Lung (tissue), 11 donors: ENCODE measurements at regions not wholly inside any gene's neighbourhood (a gene's known extent, or its start where the extent isn't known, plus 50 kb on each side); places are given as distances from the start of the nearest gene placed in this dataset.

Experiments
- ATAC-seq: fragments of 200-7000 bp; cut with Tn5 transposase; one replicate; pipeline ENCODE4 v1.9.1; 2020; ENCODE audit warnings: moderate number of reproducible peaks; ENCODE audit not compliant: insufficient read depth, low FRiP score
- DNase-seq, 3 donors: peaks; one replicate each; pipeline ENCODE4 v3.0.0-alpha.2; 2013 to 2017
- H3K27ac ChIP-seq, 2 donors: one replicate each; pipeline ENCODE4 v1.5.1; 2013; ENCODE audit warnings: mild to moderate bottlenecking in 2 of 2, moderate library complexity in 2 of 2, control low read depth in 1 of 2, inconsistent platforms in 1 of 2, low read depth in 1 of 2, low read length in 1 of 2
- H3K27me3 ChIP-seq, 3 donors: one replicate each; pipeline ENCODE4 v1.5.1; 2013; ENCODE audit warnings: low read length in 2 of 3; ENCODE audit not compliant: control insufficient read depth in 3 of 3, insufficient read depth in 3 of 3
- H3K36me3 ChIP-seq, 4 donors: one replicate each; pipeline ENCODE4 v1.5.1; 2013; ENCODE audit warnings: low read length in 4 of 4, mild to moderate bottlenecking in 1 of 4, moderate library complexity in 1 of 4; ENCODE audit not compliant: control insufficient read depth in 4 of 4, insufficient read depth in 4 of 4
- H3K4me1 ChIP-seq, 5 donors: one replicate each; pipeline ENCODE4 v1.5.1; 2013; ENCODE audit warnings: low read length in 5 of 5, mild to moderate bottlenecking in 2 of 5, moderate library complexity in 1 of 5; ENCODE audit not compliant: control insufficient read depth in 5 of 5, insufficient read depth in 5 of 5
- H3K4me3 ChIP-seq: one replicate; pipeline ENCODE4 v1.5.1; 2013; ENCODE audit warnings: mild to moderate bottlenecking, control low read depth, moderate library complexity
- H3K9ac ChIP-seq, 2 donors: one replicate each; pipeline ENCODE4 v1.5.1; 2013; ENCODE audit warnings: low read length in 2 of 2, control low read depth in 1 of 2; ENCODE audit not compliant: insufficient read depth in 1 of 2
- H3K9me3 ChIP-seq, 4 donors: one replicate each; pipeline ENCODE4 v1.5.1; 2013; ENCODE audit warnings: low read length in 3 of 4, mild to moderate bottlenecking in 1 of 4, moderate library complexity in 1 of 4; ENCODE audit not compliant: control insufficient read depth in 4 of 4, insufficient read depth in 3 of 4
- CTCF ChIP-seq: IDR thresholded peaks from 2 replicates; pipeline ENCODE4 v1.5.1; 2012; ENCODE audit warnings: mild to moderate bottlenecking; ENCODE audit errors: control extremely low read depth, extremely low read depth
- WGBS, 2 donors: extraction: QIAGEN DNeasy Blood & Tissue Kit; methylation state at CpG; one replicate each; pipeline ENCODE4 v1.1.7; 2013; 5-methylcytosine and 5-hydroxymethylcytosine counted together
- donor health status: control.
- donor health status: control.
- donor health status: Bipolar disorder and iron deficiency.
- donor health status: healthy.
- donor health status: DM: yes; HTN: yes; CAD: no.

GRCh38 chr10:108852211-108852610 lies 1071.1 kb downstream of the XPNPEP1 start:
- H3K4me1 ChIP-seq, result no peaks in the 10 kb centered on the region
- TF ChIP-seq CTCF, result no peak
- WGBS, 2 donors, result 80 to 84% methylated on average over 4 of the region's 4 CpGs

GRCh38 chr10:108850138-108850854 lies 1073.0 kb downstream of the XPNPEP1 start:
- Histone ChIP-seq H3K4me1 (no peaks in the 10 kb centered on the region), H3K27ac (no peak overlapping the region), H3K9me3 (no peaks in the 10 kb centered on the region), H3K4me3 (no peak overlapping the region), H3K36me3 (no peaks in the 10 kb centered on the region), H3K9ac (no peak overlapping the region), H3K27me3 (no peaks in the 10 kb centered on the region)
- ATAC-seq (no peak), DNase-seq (no peak)
- no peak for TF ChIP-seq CTCF
- WGBS, 2 donors, result 88% methylated on average over 1 of the region's 1 CpG

More at GRCh38 chr10:108852211-108852610, 1071.1 kb downstream of the XPNPEP1 start:
- DNase-seq (no peak), ATAC-seq (no peak)
- Histone ChIP-seq H3K9ac (no peak overlapping the region), H3K36me3 (no peaks in the 10 kb centered on the region), H3K9me3 (no peaks in the 10 kb centered on the region), H3K4me3 (no peak overlapping the region), H3K27me3 (no peaks in the 10 kb centered on the region), H3K27ac (no peak overlapping the region)

GRCh38 chr10:108849688-108850087 lies 1073.6 kb downstream of the XPNPEP1 start:
- H3K9ac ChIP-seq, result no peak overlapping the region
- H3K4me1 ChIP-seq, result no peaks in the 10 kb centered on the region
- H3K9me3 ChIP-seq, result no peaks in the 10 kb centered on the region
- H3K4me3 ChIP-seq, result no peak overlapping the region
- no peaks in the 10 kb centered on the region for H3K36me3 ChIP-seq
- ATAC-seq (no peak), DNase-seq (no peak)
- H3K27me3 ChIP-seq, result no peaks in the 10 kb centered on the region
- H3K27ac ChIP-seq, result no peak overlapping the region
- TF ChIP-seq CTCF, result no peak
- WGBS, 2 donors, result 73 to 85% methylated on average over 2 of the region's 2 CpGs

GRCh38 chr10:108849186-108849585 lies 1074.1 kb downstream of the XPNPEP1 start:
- ATAC-seq, result no peak
- Histone ChIP-seq H3K4me3 (no peak overlapping the region), H3K9ac (no peak overlapping the region), H3K27me3 (no peaks in the 10 kb centered on the region), H3K27ac (no peak overlapping the region), H3K36me3 (no peaks in the 10 kb centered on the region), H3K9me3 (no peaks in the 10 kb centered on the region), H3K4me1 (no peaks in the 10 kb centered on the region)
- no peak for DNase-seq
- TF ChIP-seq CTCF, result no peak
